NB4 (cell line): ENCODE measurements at regions not wholly inside any gene's neighbourhood (a gene's known extent, or its start where the extent isn't known, plus 50 kb on each side); places are given as distances from the start of the nearest gene placed in this dataset.

Experiments used
- CTCF ChIP-seq: IDR thresholded peaks from one replicate; pipeline ENCODE4 v1.5.1; 2012; ENCODE audit warnings: low read depth, low read length
- MAX ChIP-seq: IDR thresholded peaks from 2 replicates; pipeline ENCODE4 v1.6.1; 2011; ENCODE audit warnings: low read depth, low read length
- POLR2A ChIP-seq: IDR thresholded peaks from 2 replicates; pipeline ENCODE4 v1.6.1; 2011; ENCODE audit warnings: mild to moderate bottlenecking; ENCODE audit not compliant: insufficient read length; ENCODE audit errors: extremely low read depth

GRCh38 chrX:112259375-112259774, 176.8 kb upstream of the TRPC5 start:
- TF ChIP-seq POLR2A: no peak
- TF ChIP-seq CTCF: no peak
- TF ChIP-seq MAX: no peak
